ENCODE measurements at regions not wholly inside any gene's neighbourhood (a gene's known extent, or its start where the extent isn't known, plus 50 kb on each side); places are given as distances from the start of the nearest gene placed in this dataset.

GRCh38 chr11:134514354-134514951 lies 102.4 kb upstream of the B3GAT1 start:
- TF ChIP-seq CTCF (IDR thresholded peaks at IDR 0.05) (no peak), POLR2A (IDR thresholded peaks at IDR 0.05) (no peak)

All from uterus (tissue), 2 donors.